HG03103 (cell line): ENCODE measurements at regions not wholly inside any gene's neighbourhood (a gene's known extent, or its start where the extent isn't known, plus 50 kb on each side); places are given as distances from the start of the nearest gene placed in this dataset.

Experiments used
- ATAC-seq: cut with Tn5 transposase; IDR thresholded peaks from one replicate; pipeline ENCODE4 v1.9.1; 2021; ENCODE audit warnings: low read depth; ENCODE audit not compliant: unreplicated experiment

GRCh38 chr5:39513236-39513635 is 88.5 kb upstream of the DAB2 start:
- ATAC-seq = no peak

GRCh38 chr5:39506211-39506610 is 81.4 kb upstream of the DAB2 start:
- no peak for ATAC-seq

- ATAC-seq = no peak
Observed at GRCh38 chr5:39505791-39506190, 81.0 kb upstream of the DAB2 start.

GRCh38 chr5:39505363-39505762 is 80.6 kb upstream of the DAB2 start:
- no peak for ATAC-seq

GRCh38 chr5:39503155-39503554 is 78.4 kb upstream of the DAB2 start:
- ATAC-seq = no peak

GRCh38 chr5:39502704-39503103 is 77.9 kb upstream of the DAB2 start:
- no peak for ATAC-seq

GRCh38 chr5:39501397-39501796 is 76.6 kb upstream of the DAB2 start:
- no peak for ATAC-seq

GRCh38 chr5:39500551-39501175 is 75.9 kb upstream of the DAB2 start:
- ATAC-seq = no peak

- no peak for ATAC-seq
Observed at GRCh38 chr5:39498278-39498952, 73.6 kb upstream of the DAB2 start.

- ATAC-seq = no peak
Observed at GRCh38 chr5:39497322-39497721, 72.5 kb upstream of the DAB2 start.

GRCh38 chr5:39495227-39495626 is 70.4 kb upstream of the DAB2 start:
- ATAC-seq = no peak

- no peak for ATAC-seq
Observed at GRCh38 chr5:39494534-39494933, 69.8 kb upstream of the DAB2 start.

- no peak for ATAC-seq
Observed at GRCh38 chr5:39494107-39494510, 69.3 kb upstream of the DAB2 start.

- ATAC-seq = no peak
Observed at GRCh38 chr5:39491210-39491609, 66.4 kb upstream of the DAB2 start.

GRCh38 chr5:39489263-39489662 is 64.5 kb upstream of the DAB2 start:
- ATAC-seq = no peak

GRCh38 chr5:39486790-39487189 is 62.0 kb upstream of the DAB2 start:
- no peak for ATAC-seq

GRCh38 chr5:39486361-39486760 is 61.6 kb upstream of the DAB2 start:
- no peak for ATAC-seq

- ATAC-seq = no peak
Observed at GRCh38 chr5:39485079-39485478, 60.3 kb upstream of the DAB2 start.

- no peak for ATAC-seq
Observed at GRCh38 chr5:39484673-39485072, 59.9 kb upstream of the DAB2 start.

- ATAC-seq = no peak
Observed at GRCh38 chr5:39482098-39482497, 57.3 kb upstream of the DAB2 start.

- no peak for ATAC-seq
Observed at GRCh38 chr5:39479537-39479936, 54.8 kb upstream of the DAB2 start.

- no peak for ATAC-seq
Observed at GRCh38 chr5:39478863-39479262, 54.1 kb upstream of the DAB2 start.

GRCh38 chr5:39476843-39477220 is 52.1 kb upstream of the DAB2 start:
- ATAC-seq = no peak
